H1 (cell line): ENCODE measurements at regions not wholly inside any gene's neighbourhood (a gene's known extent, or its start where the extent isn't known, plus 50 kb on each side); places are given as distances from the start of the nearest gene placed in this dataset.

Experiments
- GABPA ChIP-seq: IDR thresholded peaks from 2 replicates; pipeline ENCODE4 v1.6.1; 2011; ENCODE audit warnings: mild to moderate bottlenecking, low read length, moderate library complexity, borderline replicate concordance; ENCODE audit not compliant: insufficient read depth
- RFX5 ChIP-seq: IDR thresholded peaks from 2 replicates; pipeline ENCODE4 v1.6.1; 2011; ENCODE audit warnings: low read depth, low read length, improper control_type of control experiment, borderline replicate concordance

GRCh38 chr3:81161100-81161499 lies 600.3 kb downstream of the GBE1 start (continued):
- TF ChIP-seq GABPA (no peak), RFX5 (no peak)
